ENCODE measurements at regions not wholly inside any gene's neighbourhood (a gene's known extent, or its start where the extent isn't known, plus 50 kb on each side); places are given as distances from the start of the nearest gene placed in this dataset.
"Not testable (repeated sequence)": the region's sequence is repeated elsewhere in the genome, so short reads cannot be mapped to it uniquely, and the experiment has no call there.

DNA sequence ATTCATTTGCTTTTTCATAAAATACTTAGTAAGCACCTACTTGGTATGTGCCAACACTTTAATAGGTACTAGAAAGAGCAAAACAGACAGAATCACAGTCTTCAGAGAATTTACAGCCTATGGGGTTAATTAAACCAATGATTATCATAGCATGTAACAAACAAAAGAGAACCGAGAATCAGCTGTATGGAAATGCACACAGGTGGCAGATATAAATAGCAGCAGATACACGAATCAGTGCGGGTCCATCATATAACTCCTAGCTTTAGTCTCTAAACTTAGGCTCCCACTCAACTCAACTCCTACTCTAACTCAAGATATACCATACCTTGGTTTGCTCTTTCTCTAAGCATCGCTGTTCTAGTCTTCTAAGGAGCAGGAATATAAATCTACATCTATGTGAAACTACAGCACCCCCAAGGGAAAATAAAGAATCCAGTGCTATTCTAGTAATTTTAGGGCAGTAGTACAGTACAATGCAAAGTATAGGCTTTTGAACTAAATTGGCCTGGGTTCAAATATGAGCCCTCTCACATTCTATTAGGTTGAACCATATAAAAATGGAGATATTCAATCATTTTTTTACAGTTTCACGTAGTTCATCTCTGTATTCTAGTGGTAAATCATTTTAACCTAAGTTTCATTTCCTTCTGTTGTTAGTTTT, 108.5 kb upstream of the NBPF9 start:
- H3K4me1 ChIP-seq (replicated peaks in 1 of 2; ENCODE audit: control insufficient read depth in 2 of 2, insufficient read depth in 2 of 2, low read length in 2 of 2); H3K36me3 ChIP-seq (ENCODE audit: control insufficient read depth, insufficient read depth, low read length); H3K4me3 ChIP-seq; H3K9ac ChIP-seq (ENCODE audit: insufficient read depth in 1 of 2, low read depth in 2 of 2, low read length in 2 of 2); H3K4me2 ChIP-seq (ENCODE audit: insufficient read depth, low read length); FAIRE-seq; POLR2A ChIA-PET; ATAC-seq; BruUV-seq (replicated peaks); H3K27me3 ChIP-seq (ENCODE audit: control insufficient read depth in 2 of 2, insufficient read depth in 2 of 2, low read length in 2 of 2); H3K27ac ChIP-seq (ENCODE audit: extremely low read depth, low read depth, low read length); CTCF ChIA-PET (ENCODE audit: low intra/inter-chr PET ratio); H3K9me3 ChIP-seq (replicated peaks; ENCODE audit: control insufficient read depth, insufficient read depth, low read depth, low read length); H4K20me1 ChIP-seq (replicated peaks; ENCODE audit: control insufficient read depth, insufficient read depth, low read length); H2AFZ ChIP-seq (ENCODE audit: low read depth, low read length); H3K79me2 ChIP-seq (ENCODE audit: control insufficient read depth, insufficient read depth, low read length); intact Hi-C loops (cut with micrococcal nuclease); DNase-seq (ENCODE audit: extremely low read depth in 1 of 4, low spot score in 3 of 4); H3K9me1 ChIP-seq (ENCODE audit: control insufficient read depth, insufficient read depth, low read length): not testable (repeated sequence)
- WGBS (ENCODE audit: insufficient coverage, low coverage, missing lambda C conversion rate): 77% methylated on average over 1 of the region's 5 CpGs
- in situ Hi-C loops (cut with MboI): loop anchor here (25.0 kb wide), 1 partner anchor 300 kb away; no protein-coding TSS in a partner anchor

DNA sequence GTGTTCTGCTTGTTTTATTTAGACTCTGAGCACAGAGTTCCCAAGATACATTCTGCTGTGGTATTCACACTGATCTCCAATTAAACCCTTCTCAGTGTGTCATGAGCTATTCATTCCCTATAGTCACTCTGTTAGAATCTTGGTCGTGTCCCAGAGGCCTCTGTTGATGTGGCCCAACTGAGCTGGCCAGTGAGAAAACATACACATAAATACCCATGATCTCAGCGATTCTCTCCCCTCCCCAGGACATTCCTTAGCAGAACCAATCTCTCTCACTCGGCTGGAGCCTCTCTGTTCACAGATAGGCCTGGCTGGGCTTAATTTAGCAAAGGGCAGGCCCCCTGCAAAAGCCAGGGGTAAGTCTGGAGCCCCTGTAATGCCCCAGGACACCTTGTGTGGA, 109.6 kb upstream of the NBPF9 start:
- FAIRE-seq; DNase-seq (ENCODE audit: extremely low read depth in 1 of 4, low spot score in 3 of 4); intact Hi-C loops (cut with micrococcal nuclease); H4K20me1 ChIP-seq (replicated peaks; ENCODE audit: control insufficient read depth, insufficient read depth, low read length); H3K9ac ChIP-seq (ENCODE audit: insufficient read depth in 1 of 2, low read depth in 2 of 2, low read length in 2 of 2); POLR2A ChIA-PET; BruUV-seq (replicated peaks); H3K4me2 ChIP-seq (ENCODE audit: insufficient read depth, low read length); H3K9me1 ChIP-seq (ENCODE audit: control insufficient read depth, insufficient read depth, low read length); CTCF ChIA-PET (ENCODE audit: low intra/inter-chr PET ratio); H3K36me3 ChIP-seq (ENCODE audit: control insufficient read depth, insufficient read depth, low read length); H3K4me3 ChIP-seq; H3K27ac ChIP-seq (ENCODE audit: extremely low read depth, low read depth, low read length); H2AFZ ChIP-seq (ENCODE audit: low read depth, low read length); H3K9me3 ChIP-seq (replicated peaks; ENCODE audit: control insufficient read depth, insufficient read depth, low read depth, low read length); H3K79me2 ChIP-seq (ENCODE audit: control insufficient read depth, insufficient read depth, low read length); H3K4me1 ChIP-seq (replicated peaks in 1 of 2; ENCODE audit: control insufficient read depth in 2 of 2, insufficient read depth in 2 of 2, low read length in 2 of 2); H3K27me3 ChIP-seq (ENCODE audit: control insufficient read depth in 2 of 2, insufficient read depth in 2 of 2, low read length in 2 of 2): not testable (repeated sequence)
- peak; percentile 74 for ATAC-seq
- WGBS (ENCODE audit: insufficient coverage, low coverage, missing lambda C conversion rate): no CpG with 5 or more reads among the region's 3 CpGs
- in situ Hi-C loops (cut with MboI): loop anchor here (25.0 kb wide), 1 partner anchor 301 kb away; no protein-coding TSS in a partner anchor

GRCh38 chr1:149213673-149214072, 110.3 kb upstream of the NBPF9 start:
- H3K36me3 ChIP-seq (ENCODE audit: control insufficient read depth, insufficient read depth, low read length); H3K4me2 ChIP-seq (ENCODE audit: insufficient read depth, low read length); H3K27ac ChIP-seq (ENCODE audit: extremely low read depth, low read depth, low read length); CTCF ChIA-PET (ENCODE audit: low intra/inter-chr PET ratio); intact Hi-C loops (cut with micrococcal nuclease); H3K4me3 ChIP-seq; H3K9ac ChIP-seq (ENCODE audit: insufficient read depth in 1 of 2, low read depth in 2 of 2, low read length in 2 of 2); H3K9me3 ChIP-seq (replicated peaks; ENCODE audit: control insufficient read depth, insufficient read depth, low read depth, low read length); BruUV-seq (replicated peaks); H3K4me1 ChIP-seq (replicated peaks in 1 of 2; ENCODE audit: control insufficient read depth in 2 of 2, insufficient read depth in 2 of 2, low read length in 2 of 2); H2AFZ ChIP-seq (ENCODE audit: low read depth, low read length); DNase-seq (ENCODE audit: extremely low read depth in 1 of 4, low spot score in 3 of 4); H4K20me1 ChIP-seq (replicated peaks; ENCODE audit: control insufficient read depth, insufficient read depth, low read length); H3K9me1 ChIP-seq (ENCODE audit: control insufficient read depth, insufficient read depth, low read length); H3K27me3 ChIP-seq (ENCODE audit: control insufficient read depth in 2 of 2, insufficient read depth in 2 of 2, low read length in 2 of 2); POLR2A ChIA-PET; FAIRE-seq: not testable (repeated sequence)
- peak; percentile 42; the same call in 2 of the 3 replicates for ATAC-seq
- WGBS (ENCODE audit: insufficient coverage, low coverage, missing lambda C conversion rate): no CpG with 5 or more reads among the region's 2 CpGs
- peaks cover 10% of the 10 kb centered on the region for H3K79me2 ChIP-seq (ENCODE audit: control insufficient read depth, insufficient read depth, low read length)
- in situ Hi-C loops (cut with MboI): loop anchor here (25.0 kb wide), 1 partner anchor 301 kb away; no protein-coding TSS in a partner anchor

Data from K562 (cell line).